ENCODE measurements at regions not wholly inside any gene's neighbourhood (a gene's known extent, or its start where the extent isn't known, plus 50 kb on each side); places are given as distances from the start of the nearest gene placed in this dataset.

- POLR2A ChIA-PET = no interaction called here
- CTCF ChIA-PET = no interaction called here
- Histone ChIP-seq H3K27ac (ENCODE audit: insufficient read depth in 1 of 2, low read depth in 1 of 2, low read length in 2 of 2, poor library complexity in 1 of 2, severe bottlenecking in 2 of 2) (no peak overlapping the region), H3K27me3 (replicated peaks in 2 of 5; ENCODE audit: control insufficient read depth in 4 of 5, insufficient read depth in 5 of 5, low read length in 4 of 5) (no peaks in the 10 kb centered on the region), H3K9me3 (ENCODE audit: control extremely low read depth in 1 of 5, control insufficient read depth in 4 of 5, insufficient read depth in 2 of 5, low read depth in 1 of 5, low read length in 4 of 5) (peaks cover 0 to 2% (median 0%) of the 10 kb centered on the region in 5 experiments), H3K4me1 (ENCODE audit: control extremely low read depth in 1 of 4, control insufficient read depth in 4 of 4, insufficient read depth in 4 of 4, low read length in 3 of 4) (no peaks in the 10 kb centered on the region), H3K36me3 (ENCODE audit: control insufficient read depth in 4 of 4, insufficient read depth in 4 of 4, low read length in 3 of 4) (no peaks in the 10 kb centered on the region), H3K4me3 (ENCODE audit: control insufficient read depth in 1 of 7, extremely low read depth in 1 of 7, insufficient read depth in 4 of 7, low read depth in 2 of 7, low read length in 6 of 7) (no peak overlapping the region)
- WGBS (ENCODE audit: insufficient coverage) = 100% methylated on average over 1 of the region's 2 CpGs
- no peak for DNase-seq
These were observed 452.7 kb upstream of the NRXN1 start for GRCh38 chr2:51484605-51485004.

DNA sequence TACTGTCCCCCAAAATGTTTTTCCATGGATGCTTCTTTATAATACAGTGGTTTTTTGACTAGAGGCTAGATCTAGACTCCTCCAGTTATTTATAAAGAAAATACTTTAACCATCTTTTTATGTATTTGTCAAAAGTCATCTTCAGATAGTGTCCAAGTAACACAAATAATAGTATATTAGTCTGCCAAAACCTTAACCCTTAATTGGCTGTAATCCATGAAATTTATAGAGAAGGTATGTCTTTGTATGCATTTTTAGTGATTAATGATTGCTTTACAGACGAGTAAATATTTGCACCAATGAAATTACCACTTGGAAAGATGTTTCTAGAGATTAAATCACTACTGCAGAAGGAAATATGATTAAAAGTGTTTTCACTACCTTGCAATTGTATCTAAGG is 451.8 kb upstream of the NRXN1 start:
- Histone ChIP-seq H3K4me3 (ENCODE audit: control insufficient read depth in 1 of 7, extremely low read depth in 1 of 7, insufficient read depth in 4 of 7, low read depth in 2 of 7, low read length in 6 of 7) (no peak overlapping the region), H3K27me3 (replicated peaks in 2 of 5; ENCODE audit: control insufficient read depth in 4 of 5, insufficient read depth in 5 of 5, low read length in 4 of 5) (no peaks in the 10 kb centered on the region), H3K36me3 (ENCODE audit: control insufficient read depth in 4 of 4, insufficient read depth in 4 of 4, low read length in 3 of 4) (no peaks in the 10 kb centered on the region), H3K27ac (ENCODE audit: insufficient read depth in 1 of 2, low read depth in 1 of 2, low read length in 2 of 2, poor library complexity in 1 of 2, severe bottlenecking in 2 of 2) (no peak overlapping the region), H3K9me3 (ENCODE audit: control extremely low read depth in 1 of 5, control insufficient read depth in 4 of 5, insufficient read depth in 2 of 5, low read depth in 1 of 5, low read length in 4 of 5) (peaks cover 0 to 1% (median 0%) of the 10 kb centered on the region in 5 experiments), H3K4me1 (ENCODE audit: control extremely low read depth in 1 of 4, control insufficient read depth in 4 of 4, insufficient read depth in 4 of 4, low read length in 3 of 4) (no peaks in the 10 kb centered on the region)
- ChIA-PET POLR2A (no interaction called here), CTCF (interaction anchor here (1.1 kb wide), 1 partner anchor 18 kb away, joined by 3 read pairs; no protein-coding TSS in a partner anchor)
- whole genome bisulfite sequencing (ENCODE audit: insufficient coverage) = no CpG with 5 or more reads among the region's 1 CpG
- no peak for DNase-seq

- Histone ChIP-seq H3K27ac (ENCODE audit: insufficient read depth in 1 of 2, low read depth in 1 of 2, low read length in 2 of 2, poor library complexity in 1 of 2, severe bottlenecking in 2 of 2) (no peak overlapping the region), H3K36me3 (ENCODE audit: control insufficient read depth in 4 of 4, insufficient read depth in 4 of 4, low read length in 3 of 4) (no peaks in the 10 kb centered on the region), H3K4me1 (ENCODE audit: control extremely low read depth in 1 of 4, control insufficient read depth in 4 of 4, insufficient read depth in 4 of 4, low read length in 3 of 4) (no peaks in the 10 kb centered on the region), H3K4me3 (ENCODE audit: control insufficient read depth in 1 of 7, extremely low read depth in 1 of 7, insufficient read depth in 4 of 7, low read depth in 2 of 7, low read length in 6 of 7) (no peak overlapping the region), H3K27me3 (replicated peaks in 2 of 5; ENCODE audit: control insufficient read depth in 4 of 5, insufficient read depth in 5 of 5, low read length in 4 of 5) (no peaks in the 10 kb centered on the region), H3K9me3 (ENCODE audit: control extremely low read depth in 1 of 5, control insufficient read depth in 4 of 5, insufficient read depth in 2 of 5, low read depth in 1 of 5, low read length in 4 of 5) (no peaks in the 10 kb centered on the region)
- 87% methylated on average over 3 of the region's 7 CpGs for whole genome bisulfite sequencing (ENCODE audit: insufficient coverage)
- CTCF ChIA-PET = no interaction called here
- DNase-seq = no peak
- POLR2A ChIA-PET = no interaction called here
These were observed 440.9 kb upstream of the NRXN1 start for GRCh38 chr2:51472783-51473182.

DNA sequence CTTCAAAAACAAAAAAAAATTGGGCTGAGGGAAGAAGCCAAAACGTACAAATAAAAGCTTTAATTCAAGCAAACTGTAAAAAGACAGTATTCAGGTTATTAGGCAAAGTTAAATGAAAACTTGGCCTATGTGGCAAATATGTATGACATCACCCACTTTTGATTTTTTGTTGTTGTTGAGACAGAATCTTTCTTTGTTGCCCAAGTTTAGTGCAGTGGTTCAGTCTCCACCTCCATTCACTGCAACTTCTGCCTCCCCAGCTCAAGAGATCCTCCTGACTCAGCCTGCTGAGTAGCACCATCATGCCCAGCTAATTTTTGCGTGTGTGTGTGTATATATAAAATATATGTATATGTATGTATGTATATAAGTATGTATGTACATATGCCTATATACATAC is 440.4 kb upstream of the NRXN1 start:
- no peaks in the 10 kb centered on the region for H3K9me3 ChIP-seq (ENCODE audit: control extremely low read depth in 1 of 5, control insufficient read depth in 4 of 5, insufficient read depth in 2 of 5, low read depth in 1 of 5, low read length in 4 of 5)
- H3K36me3 ChIP-seq (ENCODE audit: control insufficient read depth in 4 of 4, insufficient read depth in 4 of 4, low read length in 3 of 4) = no peaks in the 10 kb centered on the region
- 100% methylated on average over 1 of the region's 2 CpGs for WGBS (ENCODE audit: insufficient coverage)
- no peak overlapping the region for H3K27ac ChIP-seq (ENCODE audit: insufficient read depth in 1 of 2, low read depth in 1 of 2, low read length in 2 of 2, poor library complexity in 1 of 2, severe bottlenecking in 2 of 2)
- no peaks in the 10 kb centered on the region for H3K4me1 ChIP-seq (ENCODE audit: control extremely low read depth in 1 of 4, control insufficient read depth in 4 of 4, insufficient read depth in 4 of 4, low read length in 3 of 4)
- DNase-seq = no peak
- CTCF ChIA-PET = no interaction called here
- H3K4me3 ChIP-seq (ENCODE audit: control insufficient read depth in 1 of 7, extremely low read depth in 1 of 7, insufficient read depth in 4 of 7, low read depth in 2 of 7, low read length in 6 of 7) = no peak overlapping the region
- H3K27me3 ChIP-seq (replicated peaks in 2 of 5; ENCODE audit: control insufficient read depth in 4 of 5, insufficient read depth in 5 of 5, low read length in 4 of 5) = no peaks in the 10 kb centered on the region
- POLR2A ChIA-PET = no interaction called here

DNA sequence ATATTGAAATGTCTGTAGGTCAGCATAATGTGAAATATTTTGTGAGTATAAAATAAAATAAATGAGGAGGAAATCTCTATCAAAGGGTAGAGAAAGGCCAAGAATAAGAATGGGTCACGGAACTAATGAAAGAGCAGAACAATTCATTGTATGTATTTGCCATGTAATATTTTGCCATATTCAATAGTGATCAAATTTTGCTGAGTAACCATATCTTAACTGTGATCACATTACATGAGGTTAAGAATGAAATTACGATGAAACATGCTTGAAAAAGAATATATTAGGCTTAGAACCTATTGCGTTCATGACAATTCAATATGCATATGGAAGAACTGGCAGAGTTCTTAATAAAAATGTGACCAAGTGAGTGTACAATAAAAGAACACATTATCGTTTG is 437.2 kb upstream of the NRXN1 start:
- Histone ChIP-seq H3K27me3 (replicated peaks in 2 of 5; ENCODE audit: control insufficient read depth in 4 of 5, insufficient read depth in 5 of 5, low read length in 4 of 5) (no peaks in the 10 kb centered on the region), H3K27ac (ENCODE audit: insufficient read depth in 1 of 2, low read depth in 1 of 2, low read length in 2 of 2, poor library complexity in 1 of 2, severe bottlenecking in 2 of 2) (no peak overlapping the region), H3K36me3 (ENCODE audit: control insufficient read depth in 4 of 4, insufficient read depth in 4 of 4, low read length in 3 of 4) (no peaks in the 10 kb centered on the region), H3K9me3 (ENCODE audit: control extremely low read depth in 1 of 5, control insufficient read depth in 4 of 5, insufficient read depth in 2 of 5, low read depth in 1 of 5, low read length in 4 of 5) (no peaks in the 10 kb centered on the region), H3K4me1 (ENCODE audit: control extremely low read depth in 1 of 4, control insufficient read depth in 4 of 4, insufficient read depth in 4 of 4, low read length in 3 of 4) (no peaks in the 10 kb centered on the region), H3K4me3 (ENCODE audit: control insufficient read depth in 1 of 7, extremely low read depth in 1 of 7, insufficient read depth in 4 of 7, low read depth in 2 of 7, low read length in 6 of 7) (no peak overlapping the region)
- ChIA-PET POLR2A (no interaction called here), CTCF (no interaction called here)
- 100% methylated on average over 2 of the region's 4 CpGs for WGBS (ENCODE audit: insufficient coverage)
- no peak for DNase-seq

- 100% methylated on average over 2 of the region's 4 CpGs for WGBS (ENCODE audit: insufficient coverage)
- POLR2A ChIA-PET = no interaction called here
- Histone ChIP-seq H3K9me3 (ENCODE audit: control extremely low read depth in 1 of 5, control insufficient read depth in 4 of 5, insufficient read depth in 2 of 5, low read depth in 1 of 5, low read length in 4 of 5) (no peaks in the 10 kb centered on the region), H3K4me1 (ENCODE audit: control extremely low read depth in 1 of 4, control insufficient read depth in 4 of 4, insufficient read depth in 4 of 4, low read length in 3 of 4) (no peaks in the 10 kb centered on the region), H3K27ac (ENCODE audit: insufficient read depth in 1 of 2, low read depth in 1 of 2, low read length in 2 of 2, poor library complexity in 1 of 2, severe bottlenecking in 2 of 2) (no peak overlapping the region), H3K4me3 (ENCODE audit: control insufficient read depth in 1 of 7, extremely low read depth in 1 of 7, insufficient read depth in 4 of 7, low read depth in 2 of 7, low read length in 6 of 7) (no peak overlapping the region), H3K36me3 (ENCODE audit: control insufficient read depth in 4 of 4, insufficient read depth in 4 of 4, low read length in 3 of 4) (no peaks in the 10 kb centered on the region), H3K27me3 (replicated peaks in 2 of 5; ENCODE audit: control insufficient read depth in 4 of 5, insufficient read depth in 5 of 5, low read length in 4 of 5) (no peaks in the 10 kb centered on the region)
- DNase-seq = no peak
- CTCF ChIA-PET = interaction anchor here (1.1 kb wide), 1 partner anchor 15 kb away, joined by 3 read pairs; no protein-coding TSS in a partner anchor
These were observed 433.4 kb upstream of the NRXN1 start for GRCh38 chr2:51465326-51465725.

GRCh38 chr2:51454177-51454576 is 422.2 kb upstream of the NRXN1 start:
- ChIA-PET CTCF (interaction anchor here (1.2 kb wide), 1 partner anchor 13 kb away, joined by 3 read pairs; no protein-coding TSS in a partner anchor), POLR2A (no interaction called here)
- Histone ChIP-seq H3K27me3 (replicated peaks in 2 of 5; ENCODE audit: control insufficient read depth in 4 of 5, insufficient read depth in 5 of 5, low read length in 4 of 5) (no peaks in the 10 kb centered on the region), H3K27ac (ENCODE audit: insufficient read depth in 1 of 2, low read depth in 1 of 2, low read length in 2 of 2, poor library complexity in 1 of 2, severe bottlenecking in 2 of 2) (no peak overlapping the region), H3K9me3 (ENCODE audit: control extremely low read depth in 1 of 5, control insufficient read depth in 4 of 5, insufficient read depth in 2 of 5, low read depth in 1 of 5, low read length in 4 of 5) (peaks cover 0 to 3% (median 0%) of the 10 kb centered on the region in 5 experiments), H3K4me3 (ENCODE audit: control insufficient read depth in 1 of 7, extremely low read depth in 1 of 7, insufficient read depth in 4 of 7, low read depth in 2 of 7, low read length in 6 of 7) (no peak overlapping the region), H3K4me1 (ENCODE audit: control extremely low read depth in 1 of 4, control insufficient read depth in 4 of 4, insufficient read depth in 4 of 4, low read length in 3 of 4) (no peaks in the 10 kb centered on the region), H3K36me3 (ENCODE audit: control insufficient read depth in 4 of 4, insufficient read depth in 4 of 4, low read length in 3 of 4) (no peaks in the 10 kb centered on the region)
- no peak for DNase-seq
- 100% methylated on average over 3 of the region's 4 CpGs for WGBS (ENCODE audit: insufficient coverage)

Data from common myeloid progenitor, CD34-positive (primary cell).